Liver (tissue), 8 donors: ENCODE measurements at regions not wholly inside any gene's neighbourhood (a gene's known extent, or its start where the extent isn't known, plus 50 kb on each side); places are given as distances from the start of the nearest gene placed in this dataset.

ENCODE experiments used
- DNase-seq: peaks from one replicate; pipeline ENCODE4 v3.0.0-alpha.2; 2017; ENCODE audit warnings: low spot score
- H3K27ac ChIP-seq, 2 donors: one replicate each; pipeline ENCODE4 v1.7.0; 2013; ENCODE audit warnings: inconsistent platforms in 2 of 2, low read length in 2 of 2, control low read depth in 1 of 2, low read depth in 1 of 2, mild to moderate bottlenecking in 1 of 2
- H3K27me3 ChIP-seq, 4 donors: one replicate each; pipeline versions ENCODE4 v1.6.1 to v1.7.0; 2013; ENCODE audit warnings: low read length in 3 of 4, inconsistent platforms in 1 of 4, mild to moderate bottlenecking in 1 of 4, moderate library complexity in 1 of 4; ENCODE audit not compliant: control insufficient read depth in 4 of 4, insufficient read depth in 4 of 4
- H3K36me3 ChIP-seq, 4 donors: one replicate each; pipeline versions ENCODE4 v1.6.1 to v1.7.0; 2013; ENCODE audit warnings: low read length in 3 of 4, mild to moderate bottlenecking in 3 of 4, low read depth in 1 of 4, moderate library complexity in 1 of 4; ENCODE audit not compliant: control insufficient read depth in 4 of 4, insufficient read depth in 3 of 4
- H3K4me1 ChIP-seq, 4 donors: one replicate each; pipeline versions ENCODE4 v1.6.1 to v1.7.0; 2013; ENCODE audit warnings: low read length in 3 of 4, mild to moderate bottlenecking in 3 of 4, moderate library complexity in 1 of 4; ENCODE audit not compliant: control insufficient read depth in 4 of 4, insufficient read depth in 4 of 4
- H3K4me3 ChIP-seq, 3 donors: one replicate each; pipeline versions ENCODE4 v1.6.1 to v1.7.0; 2013; ENCODE audit warnings: low read length in 3 of 3, control low read depth in 1 of 3, low read depth in 1 of 3, mild to moderate bottlenecking in 1 of 3
- H3K9ac ChIP-seq, 2 donors: one replicate each; pipeline ENCODE4 v1.7.0; 2013; ENCODE audit warnings: low read length in 2 of 2, mild to moderate bottlenecking in 2 of 2, moderate library complexity in 2 of 2, control low read depth in 1 of 2, low read depth in 1 of 2
- H3K9me3 ChIP-seq, 4 donors: one replicate each; pipeline versions ENCODE4 v1.6.1 to v1.7.0; 2013; ENCODE audit warnings: low read length in 3 of 4; ENCODE audit not compliant: control insufficient read depth in 4 of 4
- EGR1 ChIP-seq, 2 donors: IDR thresholded peaks; 2 replicates each; pipeline ENCODE4 v1.6.1; 2016 to 2018; ENCODE audit warnings: antibody characterized with exemption in 2 of 2, low read depth in 2 of 2
- FOXA1 ChIP-seq: IDR thresholded peaks from 2 replicates; pipeline ENCODE4 v1.6.1; 2016; ENCODE audit warnings: antibody characterized with exemption
- FOXA2 ChIP-seq: IDR thresholded peaks from 2 replicates; pipeline ENCODE4 v1.6.1; 2016; ENCODE audit warnings: antibody characterized with exemption
- GABPA ChIP-seq, 2 donors: IDR thresholded peaks in 1 of 2; conservative IDR thresholded peaks in 1 of 2; 2 replicates each; pipeline ENCODE4 v1.6.1; 2016; ENCODE audit warnings: antibody characterized with exemption in 2 of 2, mild to moderate bottlenecking in 1 of 2, moderate library complexity in 1 of 2
- HNF4A ChIP-seq, 2 donors: conservative IDR thresholded peaks; 2 replicates each; pipeline ENCODE4 v1.6.1; 2016; ENCODE audit warnings: antibody characterized with exemption in 2 of 2, mild to moderate bottlenecking in 2 of 2
- HNF4G ChIP-seq: IDR thresholded peaks from 2 replicates; pipeline ENCODE4 v1.6.1; 2016; ENCODE audit warnings: antibody characterized with exemption
- JUND ChIP-seq, 2 donors: IDR thresholded peaks; 2 replicates each; pipeline ENCODE4 v1.6.1; 2016; ENCODE audit warnings: antibody characterized with exemption in 2 of 2
- NR2F2 ChIP-seq: IDR thresholded peaks from 2 replicates; pipeline ENCODE4 v1.6.1; 2016; ENCODE audit warnings: antibody characterized with exemption
- RAD21 ChIP-seq, 2 donors: IDR thresholded peaks; 2 replicates each; pipeline ENCODE4 v1.6.1; 2016; ENCODE audit warnings: antibody characterized with exemption in 2 of 2, mild to moderate bottlenecking in 2 of 2
- REST ChIP-seq: IDR thresholded peaks from 2 replicates; pipeline ENCODE4 v1.6.1; 2016; ENCODE audit warnings: antibody characterized with exemption, mild to moderate bottlenecking
- RXRA ChIP-seq, 2 donors: IDR thresholded peaks; 2 replicates each; pipeline ENCODE4 v1.6.1; 2017 to 2018; ENCODE audit warnings: antibody characterized with exemption in 2 of 2, mild to moderate bottlenecking in 1 of 2
- SP1 ChIP-seq: IDR thresholded peaks from 2 replicates; pipeline ENCODE4 v1.6.1; 2018; ENCODE audit warnings: antibody characterized with exemption, mild to moderate bottlenecking
- TAF1 ChIP-seq: conservative IDR thresholded peaks from 2 replicates; pipeline ENCODE4 v1.6.1; 2016; ENCODE audit warnings: antibody characterized with exemption, mild to moderate bottlenecking
- YY1 ChIP-seq: IDR thresholded peaks from 2 replicates; pipeline ENCODE4 v1.6.1; 2016; ENCODE audit warnings: antibody characterized with exemption, mild to moderate bottlenecking
- ZBTB33 ChIP-seq: IDR thresholded peaks from 2 replicates; pipeline ENCODE4 v1.6.1; 2016; ENCODE audit warnings: antibody characterized with exemption
- WGBS: extraction: QIAGEN DNeasy Blood & Tissue Kit; methylation state at CpG from one replicate; pipeline ENCODE4 v1.1.7; 2013; 5-methylcytosine and 5-hydroxymethylcytosine counted together
- TF ChIP-seq, protein P1 (sequence below): IDR thresholded peaks from 2 replicates; pipeline ENCODE4 v1.6.1; 2016; ENCODE audit warnings: antibody characterized with exemption
- TF ChIP-seq, protein P2 (sequence below): IDR thresholded peaks from 2 replicates; pipeline ENCODE4 v1.6.1; 2016; ENCODE audit warnings: antibody characterized with exemption
- TF ChIP-seq, protein P3 (sequence below): fragments of 150-350 bp; IDR thresholded peaks from 2 replicates; pipeline ENCODE4 v1.5.1; 2017; ENCODE audit warnings: improper control_type of control experiment, low read depth, low read length; ENCODE audit not compliant: missing input control
- donor health status: healthy.
- donor health status: healthy.
- donor health status: healthy.
- donor health status: healthy.
- donor health status: healthy.

DNA sequence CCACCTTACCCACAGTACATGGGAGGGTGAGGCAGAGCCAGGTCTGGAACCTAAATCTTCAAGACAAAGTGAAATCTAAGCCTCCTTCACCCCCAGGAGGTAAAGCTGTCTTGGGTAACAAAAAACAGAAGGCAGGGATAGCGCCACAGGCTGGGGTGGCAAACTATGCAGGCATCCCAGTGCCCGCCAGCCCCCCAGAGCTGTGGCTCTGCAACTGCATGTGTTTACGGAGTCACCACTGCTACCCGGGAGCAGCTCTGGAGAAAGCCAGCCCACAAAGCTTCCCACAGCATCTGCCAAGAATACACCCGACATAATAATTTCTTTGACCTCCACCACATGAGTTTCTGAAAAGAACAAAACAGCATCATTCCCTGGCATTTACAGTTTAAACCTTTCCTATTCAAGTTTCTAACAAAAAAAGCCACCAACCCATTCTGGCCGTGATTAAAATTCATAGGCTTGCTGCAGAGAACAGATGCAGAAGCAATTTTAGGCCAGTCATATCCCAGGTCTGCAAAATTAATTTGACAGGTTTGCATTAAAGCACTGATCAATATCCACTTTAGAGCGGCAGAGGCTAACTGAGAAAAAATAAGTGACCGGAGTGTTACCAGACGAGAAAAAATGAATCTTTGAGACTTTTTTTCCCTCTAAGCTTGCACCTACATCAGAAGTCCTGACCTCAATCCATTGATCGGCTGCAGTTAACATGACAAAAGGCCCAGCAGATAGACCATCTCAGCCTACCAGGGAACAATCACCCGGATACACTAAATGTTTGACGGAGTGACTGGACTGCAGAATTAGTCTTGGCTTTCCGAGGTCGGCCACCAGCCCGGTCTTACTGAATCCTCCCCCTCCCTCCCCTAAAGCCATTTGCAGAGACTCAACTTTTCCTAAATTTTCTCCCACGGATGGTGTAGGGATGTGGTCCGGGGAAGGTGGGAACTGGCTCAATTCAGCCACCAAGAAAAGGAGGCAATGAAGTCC is 309.6 kb upstream of the SKOR2 start:
- 51% methylated on average over 17 of the region's 17 CpGs for WGBS
- DNase-seq: no peak
- no peak for TF ChIP-seq TAF1

DNA sequence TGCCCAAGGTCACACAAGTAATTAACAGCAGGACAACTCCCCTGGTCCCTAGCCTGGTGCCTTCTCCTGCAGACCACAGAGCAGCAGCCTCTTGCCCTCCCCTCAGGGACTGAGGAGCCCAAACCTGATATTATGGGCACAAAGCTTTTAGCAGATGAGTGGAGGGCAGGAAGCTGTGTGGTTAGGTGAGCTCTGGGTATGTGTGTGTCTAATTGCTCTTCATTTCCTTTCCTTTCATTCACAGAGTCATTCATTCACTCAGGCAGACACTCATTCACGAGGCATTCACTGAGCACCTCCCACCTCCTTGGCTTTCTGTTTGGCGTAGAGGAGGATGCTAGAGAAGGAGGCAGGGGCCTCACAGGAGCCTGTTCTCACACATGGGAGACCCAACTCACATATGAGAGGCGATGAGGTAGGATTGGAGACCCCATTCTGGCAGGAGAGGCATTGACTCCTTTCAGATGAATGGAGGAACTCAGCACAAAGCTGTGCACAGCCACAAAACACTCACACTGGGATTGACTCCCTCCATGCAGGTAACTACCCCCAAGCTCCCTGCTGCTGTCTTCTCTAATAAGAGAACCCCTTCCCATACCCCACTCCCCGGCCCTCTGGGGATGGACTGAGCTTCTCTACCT is 306.8 kb upstream of the SKOR2 start:
- Histone ChIP-seq H3K4me3 (no peak overlapping the region), H3K9me3 (no peaks in the 10 kb centered on the region), H3K9ac (no peak overlapping the region), H3K4me1 (no peaks in the 10 kb centered on the region), H3K36me3 (no peaks in the 10 kb centered on the region), H3K27me3 (no peaks in the 10 kb centered on the region), H3K27ac (no peak overlapping the region)
- no peak for TF ChIP-seq EGR1 (IDR thresholded peaks at IDR 0.05; ENCODE audit: low read depth in 2 of 2)
- TF ChIP-seq NR2F2: no peak
- TF ChIP-seq HNF4G: no peak
- TF ChIP-seq RAD21 (IDR thresholded peaks at IDR 0.05): no peak
- TF ChIP-seq SP1: no peak
- TF ChIP-seq TAF1: no peak
- no peak for TF ChIP-seq FOXA1
- no peak for DNase-seq
- WGBS: 57% methylated on average over 4 of the region's 4 CpGs

More for the DNA sequence above, 309.6 kb upstream of the SKOR2 start:
- H3K27ac ChIP-seq: no peak overlapping the region
- no peak overlapping the region for H3K9ac ChIP-seq
- no peaks in the 10 kb centered on the region for H3K4me1 ChIP-seq
- peaks cover 0 to 2% (median 0%) of the 10 kb centered on the region in 4 donors for H3K9me3 ChIP-seq
- H3K27me3 ChIP-seq: no peaks in the 10 kb centered on the region
- no peak overlapping the region for H3K4me3 ChIP-seq
- no peaks in the 10 kb centered on the region for H3K36me3 ChIP-seq

DNA sequence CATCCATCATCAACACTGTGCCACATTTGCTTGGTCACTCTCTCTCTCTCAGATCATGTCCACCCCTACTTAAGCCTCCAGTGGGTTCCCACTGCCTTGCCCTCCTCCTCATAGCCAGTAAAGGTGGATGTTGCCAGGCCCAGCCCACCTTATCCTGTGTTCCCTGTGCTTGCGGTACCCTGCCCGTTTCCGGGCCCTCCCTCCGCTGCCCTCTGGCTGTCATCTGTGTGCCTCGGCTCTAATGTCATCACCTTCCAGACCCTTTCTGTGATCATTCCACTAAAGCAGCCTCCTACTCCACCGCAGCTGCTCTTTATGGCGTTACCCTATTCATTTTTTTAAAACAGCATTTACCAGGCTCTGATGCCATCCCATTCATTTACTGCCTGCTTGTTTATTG is 305.7 kb upstream of the SKOR2 start:
- H3K27me3 ChIP-seq: no peaks in the 10 kb centered on the region
- H3K9ac ChIP-seq: no peak overlapping the region
- H3K36me3 ChIP-seq: no peaks in the 10 kb centered on the region
- TF ChIP-seq, protein P1, sequence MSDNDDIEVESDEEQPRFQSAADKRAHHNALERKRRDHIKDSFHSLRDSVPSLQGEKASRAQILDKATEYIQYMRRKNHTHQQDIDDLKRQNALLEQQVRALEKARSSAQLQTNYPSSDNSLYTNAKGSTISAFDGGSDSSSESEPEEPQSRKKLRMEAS: no peak
- TF ChIP-seq YY1 (no peak), HNF4G (no peak), JUND (IDR thresholded peaks at IDR 0.05) (no peak), REST (no peak), HNF4A (conservative IDR thresholded peaks at IDR 0.05) (no peak), NR2F2 (no peak), SP1 (no peak), ZBTB33 (no peak), RAD21 (IDR thresholded peaks at IDR 0.05) (no peak), EGR1 (IDR thresholded peaks at IDR 0.05; ENCODE audit: low read depth in 2 of 2) (no peak), GABPA (IDR thresholded peaks at IDR 0.05 in 1 of 2, conservative IDR thresholded peaks at IDR 0.05 in 1 of 2) (no peak), FOXA1 (no peak), RXRA (IDR thresholded peaks at IDR 0.05) (no peak), FOXA2 (no peak), TAF1 (no peak)
- TF ChIP-seq, protein P2, sequence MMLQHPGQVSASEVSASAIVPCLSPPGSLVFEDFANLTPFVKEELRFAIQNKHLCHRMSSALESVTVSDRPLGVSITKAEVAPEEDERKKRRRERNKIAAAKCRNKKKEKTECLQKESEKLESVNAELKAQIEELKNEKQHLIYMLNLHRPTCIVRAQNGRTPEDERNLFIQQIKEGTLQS: no peak
- TF ChIP-seq, protein P3, sequence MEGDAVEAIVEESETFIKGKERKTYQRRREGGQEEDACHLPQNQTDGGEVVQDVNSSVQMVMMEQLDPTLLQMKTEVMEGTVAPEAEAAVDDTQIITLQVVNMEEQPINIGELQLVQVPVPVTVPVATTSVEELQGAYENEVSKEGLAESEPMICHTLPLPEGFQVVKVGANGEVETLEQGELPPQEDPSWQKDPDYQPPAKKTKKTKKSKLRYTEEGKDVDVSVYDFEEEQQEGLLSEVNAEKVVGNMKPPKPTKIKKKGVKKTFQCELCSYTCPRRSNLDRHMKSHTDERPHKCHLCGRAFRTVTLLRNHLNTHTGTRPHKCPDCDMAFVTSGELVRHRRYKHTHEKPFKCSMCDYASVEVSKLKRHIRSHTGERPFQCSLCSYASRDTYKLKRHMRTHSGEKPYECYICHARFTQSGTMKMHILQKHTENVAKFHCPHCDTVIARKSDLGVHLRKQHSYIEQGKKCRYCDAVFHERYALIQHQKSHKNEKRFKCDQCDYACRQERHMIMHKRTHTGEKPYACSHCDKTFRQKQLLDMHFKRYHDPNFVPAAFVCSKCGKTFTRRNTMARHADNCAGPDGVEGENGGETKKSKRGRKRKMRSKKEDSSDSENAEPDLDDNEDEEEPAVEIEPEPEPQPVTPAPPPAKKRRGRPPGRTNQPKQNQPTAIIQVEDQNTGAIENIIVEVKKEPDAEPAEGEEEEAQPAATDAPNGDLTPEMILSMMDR: no peak
- 78% methylated on average over 7 of the region's 7 CpGs for WGBS
- no peaks in the 10 kb centered on the region for H3K9me3 ChIP-seq
- H3K4me3 ChIP-seq: no peak overlapping the region
- H3K4me1 ChIP-seq: no peaks in the 10 kb centered on the region
- DNase-seq: no peak
- H3K27ac ChIP-seq: no peak overlapping the region
